Vagina (tissue), 2 donors: ENCODE measurements at regions not wholly inside any gene's neighbourhood (a gene's known extent, or its start where the extent isn't known, plus 50 kb on each side); places are given as distances from the start of the nearest gene placed in this dataset.

Experiments used
- DNase-seq, 2 donors: peaks; one replicate each; pipeline ENCODE4 v3.0.0-alpha.2; 2017; ENCODE audit errors: extremely low spot score in 2 of 2
- H3K27ac ChIP-seq: fragments of 200-600 bp; sonication (generic); one replicate; pipeline ENCODE4 v1.5.1; 2019
- H3K27me3 ChIP-seq: fragments of 200-600 bp; sonication (generic); one replicate; pipeline ENCODE4 v1.5.1; 2019
- H3K36me3 ChIP-seq, 2 donors: fragments of 200-600 bp; sonication (generic); one replicate each; pipeline ENCODE4 v1.5.1; 2017 to 2019
- H3K4me1 ChIP-seq: fragments of 200-600 bp; sonication (generic); one replicate; pipeline ENCODE4 v1.5.1; 2019
- H3K4me3 ChIP-seq, 2 donors: fragments of 200-600 bp; sonication (generic); 1 replicate in 1 of 2; 2 replicates in 1 of 2; pipeline ENCODE4 v1.5.1; 2016 to 2019
- H3K9me3 ChIP-seq: fragments of 200-600 bp; sonication (generic); one replicate; pipeline ENCODE4 v1.5.1; 2019
- POLR2A ChIP-seq, 2 donors: fragments of 450-650 bp; IDR thresholded peaks; one replicate each; pipeline ENCODE4 v1.6.1; 2017; ENCODE audit warnings: antibody characterized with exemption in 2 of 2, mild to moderate bottlenecking in 2 of 2, moderate library complexity in 2 of 2
- POLR2AphosphoS5 ChIP-seq, 2 donors: sonication (generic); formaldehyde crosslinking; IDR thresholded peaks; one replicate each; pipeline ENCODE4 v1.9.0; 2017; ENCODE audit warnings: antibody characterized with exemption in 2 of 2, mild to moderate bottlenecking in 2 of 2, low read depth in 1 of 2; ENCODE audit not compliant: insufficient read depth in 1 of 2
- intact Hi-C: fragments of 100-400 bp; cut with DNase I; formaldehyde crosslinking; loops from one replicate; pipeline ENCODE4 v1.15.1; 2023
- TF ChIP-seq, protein P1 (sequence below), 3 experiments: fragments of 450-650 bp in 2 of 3; fragments of 200-600 bp in 1 of 3; sonication (generic) in 1 of 3; IDR thresholded peaks; one replicate each; pipeline ENCODE4 v1.5.1; 2017 to 2019; ENCODE audit warnings: antibody characterized with exemption in 3 of 3, mild to moderate bottlenecking in 2 of 3, moderate library complexity in 2 of 3

DNA sequence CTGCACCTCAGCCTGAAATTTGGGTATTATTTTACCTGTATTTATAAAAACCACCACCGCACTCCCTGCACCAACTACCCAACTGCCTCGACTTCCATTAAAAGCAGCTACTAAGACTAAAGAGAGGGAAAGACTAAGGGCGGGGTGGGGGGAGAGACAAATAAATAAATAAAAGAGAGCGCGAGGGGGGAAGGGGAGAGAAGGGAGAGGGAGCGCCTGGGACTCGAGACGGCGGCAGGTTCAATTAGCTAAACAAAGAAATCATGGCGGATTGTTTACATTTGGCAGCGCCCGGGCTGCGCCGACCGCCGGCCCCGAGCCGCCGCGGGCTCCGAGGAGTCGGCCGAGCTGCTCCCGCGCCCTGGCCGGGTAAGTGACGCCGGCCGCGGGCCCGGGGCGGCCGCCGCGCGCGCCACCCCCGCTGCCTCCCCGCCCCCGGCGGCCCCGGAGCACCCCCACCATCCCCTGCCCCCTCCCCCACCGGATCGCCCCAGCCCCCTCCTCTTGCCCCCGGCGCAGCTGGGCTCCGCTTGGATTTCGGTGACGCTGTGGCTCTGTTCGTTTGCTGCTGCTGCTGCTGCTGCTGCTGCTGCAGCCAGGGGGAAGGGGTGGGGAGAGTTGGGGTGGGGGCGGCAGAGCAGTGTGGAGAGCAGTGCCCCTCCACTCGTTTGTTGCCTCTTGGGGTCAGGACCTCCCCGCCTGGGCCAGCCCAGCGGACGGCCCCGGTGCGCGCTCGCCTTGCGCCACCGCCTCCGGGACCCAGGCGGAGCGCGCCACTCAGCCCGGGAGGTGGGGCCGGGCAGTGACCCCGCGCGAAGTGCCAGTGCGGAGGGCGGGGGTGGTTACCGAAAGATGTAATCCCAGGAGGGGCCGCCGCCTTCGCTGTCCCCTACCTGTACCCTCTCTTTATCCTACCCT is 187.2 kb upstream of the FANCL start:
- no peak for TF ChIP-seq POLR2AphosphoS5 (IDR thresholded peaks at IDR 0.05; ENCODE audit: insufficient read depth in 1 of 2, low read depth in 1 of 2)
- TF ChIP-seq, protein P1, sequence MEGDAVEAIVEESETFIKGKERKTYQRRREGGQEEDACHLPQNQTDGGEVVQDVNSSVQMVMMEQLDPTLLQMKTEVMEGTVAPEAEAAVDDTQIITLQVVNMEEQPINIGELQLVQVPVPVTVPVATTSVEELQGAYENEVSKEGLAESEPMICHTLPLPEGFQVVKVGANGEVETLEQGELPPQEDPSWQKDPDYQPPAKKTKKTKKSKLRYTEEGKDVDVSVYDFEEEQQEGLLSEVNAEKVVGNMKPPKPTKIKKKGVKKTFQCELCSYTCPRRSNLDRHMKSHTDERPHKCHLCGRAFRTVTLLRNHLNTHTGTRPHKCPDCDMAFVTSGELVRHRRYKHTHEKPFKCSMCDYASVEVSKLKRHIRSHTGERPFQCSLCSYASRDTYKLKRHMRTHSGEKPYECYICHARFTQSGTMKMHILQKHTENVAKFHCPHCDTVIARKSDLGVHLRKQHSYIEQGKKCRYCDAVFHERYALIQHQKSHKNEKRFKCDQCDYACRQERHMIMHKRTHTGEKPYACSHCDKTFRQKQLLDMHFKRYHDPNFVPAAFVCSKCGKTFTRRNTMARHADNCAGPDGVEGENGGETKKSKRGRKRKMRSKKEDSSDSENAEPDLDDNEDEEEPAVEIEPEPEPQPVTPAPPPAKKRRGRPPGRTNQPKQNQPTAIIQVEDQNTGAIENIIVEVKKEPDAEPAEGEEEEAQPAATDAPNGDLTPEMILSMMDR (IDR thresholded peaks at IDR 0.05) = no peak
- TF ChIP-seq POLR2A (IDR thresholded peaks at IDR 0.05) = no peak
- intact Hi-C loops = no loop called here
- Histone ChIP-seq H3K4me3 (peak overlapping the region; percentile 46), H3K27me3 (no peaks in the 10 kb centered on the region), H3K4me1 (peaks cover 21% of the 10 kb centered on the region), H3K9me3 (no peaks in the 10 kb centered on the region), H3K27ac (peak overlapping the region; percentile 29), H3K36me3 (no peaks in the 10 kb centered on the region)
- no peak for DNase-seq

DNA sequence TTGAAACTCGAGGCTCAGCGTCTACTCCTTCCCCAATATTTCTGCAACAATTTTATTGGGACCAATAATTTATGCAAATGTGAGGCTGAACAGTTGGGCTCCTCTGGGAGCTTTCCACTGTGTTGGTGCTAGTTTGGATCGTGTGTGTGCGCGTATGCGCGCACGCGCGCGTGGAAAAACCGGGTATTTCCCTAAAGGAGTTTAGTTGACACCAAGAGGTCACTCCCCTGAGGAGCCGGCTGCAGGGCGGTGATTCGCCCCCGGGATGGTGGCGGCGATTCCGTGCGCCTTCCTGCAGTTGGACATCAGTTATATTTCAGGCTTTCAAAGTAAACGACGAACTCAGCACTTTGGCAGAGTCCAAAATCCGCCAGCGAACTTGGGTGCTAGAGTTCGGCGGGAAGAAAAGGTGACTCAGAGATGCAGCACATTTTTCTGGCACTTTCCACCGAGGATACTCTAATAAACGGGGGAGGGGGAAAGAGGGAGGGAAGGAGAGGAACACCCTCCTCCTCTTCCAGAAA is 186.5 kb upstream of the FANCL start:
- Histone ChIP-seq H3K27me3 (no peaks in the 10 kb centered on the region), H3K27ac (no peak overlapping the region), H3K9me3 (no peaks in the 10 kb centered on the region), H3K4me3 (peak overlapping the region; percentile 46), H3K36me3 (no peaks in the 10 kb centered on the region), H3K4me1 (peaks cover 21% of the 10 kb centered on the region)
- no peak for DNase-seq
- TF ChIP-seq POLR2AphosphoS5 (IDR thresholded peaks at IDR 0.05; ENCODE audit: insufficient read depth in 1 of 2, low read depth in 1 of 2) (no peak), POLR2A (IDR thresholded peaks at IDR 0.05) (no peak)
- TF ChIP-seq, protein P1 (IDR thresholded peaks at IDR 0.05) = no peak
- intact Hi-C loops = no loop called here

DNA sequence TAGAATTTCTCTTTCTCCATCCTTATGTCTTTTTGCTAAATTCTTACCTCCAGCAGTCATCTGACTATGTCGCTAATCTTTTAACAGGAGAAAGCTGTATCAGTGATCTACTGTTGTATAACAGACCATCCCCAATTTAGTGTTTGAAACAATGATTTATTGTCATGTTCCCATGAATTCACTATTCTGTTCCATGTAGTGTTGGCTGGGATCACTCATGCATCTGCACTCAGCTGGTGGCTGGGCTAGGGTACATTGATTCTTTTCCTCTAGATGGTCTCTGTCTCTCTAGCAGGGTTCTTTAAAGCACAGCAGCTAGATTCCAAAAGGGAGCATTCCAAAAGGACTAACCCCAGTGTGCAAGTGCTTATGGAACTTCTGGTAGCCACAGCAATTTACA is 184.2 kb upstream of the FANCL start:
- DNase-seq = no peak
- H3K4me3 ChIP-seq = no peak overlapping the region
- no peaks in the 10 kb centered on the region for H3K36me3 ChIP-seq
- intact Hi-C loops = no loop called here
- H3K9me3 ChIP-seq = no peaks in the 10 kb centered on the region
- H3K4me1 ChIP-seq = peaks cover 21% of the 10 kb centered on the region
- TF ChIP-seq POLR2AphosphoS5 (IDR thresholded peaks at IDR 0.05; ENCODE audit: insufficient read depth in 1 of 2, low read depth in 1 of 2) (no peak), POLR2A (IDR thresholded peaks at IDR 0.05) (no peak)
- TF ChIP-seq, protein P1 (IDR thresholded peaks at IDR 0.05) = no peak
- H3K27ac ChIP-seq = no peak overlapping the region
- H3K27me3 ChIP-seq = no peaks in the 10 kb centered on the region

DNA sequence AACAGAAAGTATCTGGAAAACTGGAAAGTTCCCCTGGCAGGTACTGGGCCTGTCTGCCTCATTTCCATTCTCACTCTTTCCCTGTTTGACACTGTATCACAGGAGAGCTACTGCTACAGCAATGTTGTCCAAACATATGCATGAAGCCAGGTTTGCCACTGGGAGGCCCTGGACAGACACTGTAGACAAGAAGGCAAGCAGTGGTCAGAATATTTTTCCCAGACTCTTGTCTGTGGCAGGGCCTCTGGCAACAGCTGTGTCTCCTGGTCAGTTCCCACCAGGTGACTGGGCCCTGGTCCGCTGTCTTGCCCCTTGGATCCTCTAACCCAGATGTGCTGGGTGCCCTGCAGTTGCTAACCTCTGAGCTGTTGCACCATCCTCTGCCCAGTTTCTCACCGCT is 178.9 kb upstream of the FANCL start:
- Histone ChIP-seq H3K36me3 (no peaks in the 10 kb centered on the region), H3K4me1 (no peaks in the 10 kb centered on the region), H3K27me3 (no peaks in the 10 kb centered on the region), H3K4me3 (no peak overlapping the region), H3K27ac (no peak overlapping the region), H3K9me3 (no peaks in the 10 kb centered on the region)
- DNase-seq = no peak
- TF ChIP-seq, protein P1 (IDR thresholded peaks at IDR 0.05) = no peak
- intact Hi-C loops = no loop called here

DNA sequence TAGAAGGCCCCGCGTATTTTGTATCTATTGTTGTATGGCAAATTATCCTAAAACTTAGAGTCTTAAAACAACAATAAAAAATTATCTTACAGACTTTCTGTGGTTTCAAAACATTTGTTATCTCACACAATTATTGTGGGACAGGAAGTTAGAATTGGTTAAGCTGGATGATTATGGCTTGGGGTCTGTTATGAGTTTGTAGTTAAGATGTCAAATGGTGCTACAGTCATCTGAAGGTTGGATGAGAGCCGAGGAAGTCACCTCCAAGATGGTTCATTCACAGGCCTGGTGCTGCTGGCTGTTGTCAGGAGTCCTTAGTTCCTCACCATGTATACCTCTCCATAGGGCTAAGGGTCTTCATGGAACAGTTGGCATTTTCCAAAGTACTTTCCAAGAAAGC is 175.6 kb upstream of the FANCL start:
- TF ChIP-seq, protein P1 (IDR thresholded peaks at IDR 0.05) = no peak
- TF ChIP-seq POLR2A (IDR thresholded peaks at IDR 0.05) (no peak), POLR2AphosphoS5 (IDR thresholded peaks at IDR 0.05; ENCODE audit: insufficient read depth in 1 of 2, low read depth in 1 of 2) (no peak)
- Histone ChIP-seq H3K27me3 (no peaks in the 10 kb centered on the region), H3K4me3 (no peak overlapping the region), H3K27ac (no peak overlapping the region), H3K36me3 (no peaks in the 10 kb centered on the region), H3K9me3 (no peaks in the 10 kb centered on the region), H3K4me1 (no peaks in the 10 kb centered on the region)
- DNase-seq = no peak
- intact Hi-C loops = no loop called here
